SJCRH30 (cell line): ENCODE measurements at regions not wholly inside any gene's neighbourhood (a gene's known extent, or its start where the extent isn't known, plus 50 kb on each side); places are given as distances from the start of the nearest gene placed in this dataset.

Experiments used
- DNase-seq, 2 experiments: peaks; one replicate each; pipeline ENCODE4 v3.0.0-alpha.2; 2015 to 2020
- H3K27ac ChIP-seq: fragments of 250-450 bp; sonication (Bioruptor Pico); 2 replicates; pipeline ENCODE4 v1.5.1; 2020; ENCODE audit warnings: mild to moderate bottlenecking, moderate library complexity
- H3K27me3 ChIP-seq: fragments of 250-450 bp; sonication (Bioruptor Pico); 2 replicates; pipeline ENCODE4 v1.5.1; 2020; ENCODE audit warnings: mild to moderate bottlenecking, moderate library complexity
- H3K36me3 ChIP-seq: fragments of 250-450 bp; sonication (Bioruptor Pico); 2 replicates; pipeline ENCODE4 v1.5.1; 2020; ENCODE audit warnings: mild to moderate bottlenecking, moderate library complexity
- H3K4me1 ChIP-seq: fragments of 250-450 bp; sonication (Bioruptor Pico); 2 replicates; pipeline ENCODE4 v1.5.1; 2020; ENCODE audit warnings: mild to moderate bottlenecking, moderate library complexity
- H3K4me3 ChIP-seq: fragments of 250-450 bp; sonication (Bioruptor Pico); 2 replicates; pipeline ENCODE4 v1.5.1; 2020; ENCODE audit warnings: mild to moderate bottlenecking, moderate library complexity
- H3K9me3 ChIP-seq: fragments of 250-450 bp; sonication (Bioruptor Pico); replicated peaks from 2 replicates; pipeline ENCODE4 v1.5.1; 2020; ENCODE audit warnings: mild to moderate bottlenecking, moderate library complexity

- H3K27me3 ChIP-seq, result no peaks in the 10 kb centered on the region; the same call in 1 of the 2 replicates
- no peaks in the 10 kb centered on the region for H3K36me3 ChIP-seq
- no peak for DNase-seq
- H3K9me3 ChIP-seq, result no peaks in the 10 kb centered on the region
- no peak overlapping the region for H3K27ac ChIP-seq
- no peaks in the 10 kb centered on the region for H3K4me1 ChIP-seq
- H3K4me3 ChIP-seq, result no peak overlapping the region
Measured at GRCh38 chr9:32698706-32699277, 63.3 kb upstream of the TAF1L start.

- no peaks in the 10 kb centered on the region; the same call in 1 of the 2 replicates for H3K27me3 ChIP-seq
- peaks cover 20% of the 10 kb centered on the region for H3K4me1 ChIP-seq
- H3K36me3 ChIP-seq, result no peaks in the 10 kb centered on the region
- no peak for DNase-seq
- H3K4me3 ChIP-seq, result no peak overlapping the region
- no peak overlapping the region for H3K27ac ChIP-seq
- H3K9me3 ChIP-seq, result no peaks in the 10 kb centered on the region
Measured at GRCh38 chr9:32701321-32702022, 66.0 kb upstream of the TAF1L start.

- no peak for DNase-seq
- H3K36me3 ChIP-seq, result no peaks in the 10 kb centered on the region
- peaks cover 23% of the 10 kb centered on the region for H3K4me1 ChIP-seq
- no peaks in the 10 kb centered on the region; the same call in 1 of the 2 replicates for H3K9me3 ChIP-seq
- H3K27ac ChIP-seq, result no peak overlapping the region
- H3K27me3 ChIP-seq, result no peaks in the 10 kb centered on the region; the same call in 1 of the 2 replicates
- no peak overlapping the region for H3K4me3 ChIP-seq
Measured at GRCh38 chr9:32703635-32704034, 68.2 kb upstream of the TAF1L start.

GRCh38 chr9:32704343-32704742 lies 68.9 kb upstream of the TAF1L start:
- Histone ChIP-seq H3K27me3 (no peaks in the 10 kb centered on the region; the same call in 1 of the 2 replicates), H3K9me3 (no peaks in the 10 kb centered on the region; the same call in 1 of the 2 replicates), H3K36me3 (no peaks in the 10 kb centered on the region), H3K4me3 (no peak overlapping the region), H3K4me1 (peaks cover 23% of the 10 kb centered on the region), H3K27ac (0 out of 2 replicates have a peak overlapping the region, but pooled peaks have one; percentile 35)
- DNase-seq, result peak; percentile 17 to 19

- Histone ChIP-seq H3K27ac (peak overlapping the region; percentile 35; the same call in 1 of the 2 replicates), H3K36me3 (no peaks in the 10 kb centered on the region)
Measured at GRCh38 chr9:32705059-32705458, 69.6 kb upstream of the TAF1L start.

GRCh38 chr9:32706004-32706724 lies 70.7 kb upstream of the TAF1L start:
- no peak overlapping the region for H3K27ac ChIP-seq
- no peaks in the 10 kb centered on the region; the same call in 1 of the 2 replicates for H3K27me3 ChIP-seq
- H3K4me3 ChIP-seq, result no peak overlapping the region
- no peaks in the 10 kb centered on the region; the same call in 1 of the 2 replicates for H3K9me3 ChIP-seq
- no peak for DNase-seq
- no peaks in the 10 kb centered on the region for H3K36me3 ChIP-seq
- peaks cover 23% of the 10 kb centered on the region for H3K4me1 ChIP-seq

More at GRCh38 chr9:32705059-32705458, 69.6 kb upstream of the TAF1L start:
- peak; percentile 54 to 55 for DNase-seq
- Histone ChIP-seq H3K4me3 (no peak overlapping the region), H3K4me1 (peaks cover 23% of the 10 kb centered on the region), H3K9me3 (no peaks in the 10 kb centered on the region; the same call in 1 of the 2 replicates), H3K27me3 (no peaks in the 10 kb centered on the region; the same call in 1 of the 2 replicates)

GRCh38 chr9:32706725-32707100 lies 71.2 kb upstream of the TAF1L start:
- H3K9me3 ChIP-seq, result no peaks in the 10 kb centered on the region; the same call in 1 of the 2 replicates
- H3K4me3 ChIP-seq, result no peak overlapping the region
- no peak for DNase-seq
- H3K36me3 ChIP-seq, result no peaks in the 10 kb centered on the region
- H3K27me3 ChIP-seq, result no peaks in the 10 kb centered on the region; the same call in 1 of the 2 replicates
- H3K4me1 ChIP-seq, result peaks cover 23% of the 10 kb centered on the region
- no peak overlapping the region for H3K27ac ChIP-seq

- no peak for DNase-seq
- Histone ChIP-seq H3K27ac (no peak overlapping the region), H3K27me3 (no peaks in the 10 kb centered on the region; the same call in 1 of the 2 replicates), H3K4me3 (no peak overlapping the region), H3K4me1 (peaks cover 23% of the 10 kb centered on the region), H3K9me3 (no peaks in the 10 kb centered on the region; the same call in 1 of the 2 replicates), H3K36me3 (no peaks in the 10 kb centered on the region)
Measured at GRCh38 chr9:32707326-32707725, 71.9 kb upstream of the TAF1L start.

GRCh38 chr9:32708480-32709150 lies 73.1 kb upstream of the TAF1L start:
- Histone ChIP-seq H3K9me3 (no peaks in the 10 kb centered on the region; the same call in 1 of the 2 replicates), H3K4me1 (peaks cover 23% of the 10 kb centered on the region), H3K4me3 (no peak overlapping the region), H3K36me3 (no peaks in the 10 kb centered on the region), H3K27me3 (no peaks in the 10 kb centered on the region), H3K27ac (no peak overlapping the region)
- no peak for DNase-seq

- Histone ChIP-seq H3K27ac (no peak overlapping the region), H3K36me3 (no peaks in the 10 kb centered on the region), H3K27me3 (no peaks in the 10 kb centered on the region), H3K9me3 (no peaks in the 10 kb centered on the region; the same call in 1 of the 2 replicates), H3K4me3 (no peak overlapping the region), H3K4me1 (peaks cover 14% of the 10 kb centered on the region)
- DNase-seq, result no peak
Measured at GRCh38 chr9:32709871-32710270, 73.5 kb upstream of the TMEM215 start.

GRCh38 chr9:32716425-32716824 lies 66.9 kb upstream of the TMEM215 start:
- H3K36me3 ChIP-seq, result no peaks in the 10 kb centered on the region
- DNase-seq, result no peak
- H3K27me3 ChIP-seq, result no peaks in the 10 kb centered on the region
- H3K4me1 ChIP-seq, result no peaks in the 10 kb centered on the region
- no peak overlapping the region for H3K4me3 ChIP-seq
- H3K9me3 ChIP-seq, result no peaks in the 10 kb centered on the region
- H3K27ac ChIP-seq, result no peak overlapping the region

GRCh38 chr9:32716955-32717543 lies 66.3 kb upstream of the TMEM215 start:
- DNase-seq, result no peak
- no peaks in the 10 kb centered on the region for H3K27me3 ChIP-seq
- H3K4me3 ChIP-seq, result no peak overlapping the region
- no peak overlapping the region for H3K27ac ChIP-seq
- no peaks in the 10 kb centered on the region for H3K36me3 ChIP-seq
- no peaks in the 10 kb centered on the region for H3K9me3 ChIP-seq
- H3K4me1 ChIP-seq, result no peaks in the 10 kb centered on the region

- Histone ChIP-seq H3K4me1 (peaks cover 13% of the 10 kb centered on the region), H3K27me3 (no peaks in the 10 kb centered on the region), H3K4me3 (no peak overlapping the region), H3K9me3 (no peaks in the 10 kb centered on the region), H3K27ac (no peak overlapping the region), H3K36me3 (no peaks in the 10 kb centered on the region)
- DNase-seq, result peak in 1 of 2 experiments; percentile 25
Measured at GRCh38 chr9:32722704-32723103, 60.6 kb upstream of the TMEM215 start.

GRCh38 chr9:32723789-32724325 lies 59.5 kb upstream of the TMEM215 start:
- no peaks in the 10 kb centered on the region for H3K27me3 ChIP-seq
- H3K27ac ChIP-seq, result no peak overlapping the region
- H3K4me3 ChIP-seq, result no peak overlapping the region
- peak; percentile 42 to 74 for DNase-seq
- no peaks in the 10 kb centered on the region for H3K36me3 ChIP-seq
- no peaks in the 10 kb centered on the region for H3K9me3 ChIP-seq
- H3K4me1 ChIP-seq, result peaks cover 13% of the 10 kb centered on the region
